ENCODE measurements at regions not wholly inside any gene's neighbourhood (a gene's known extent, or its start where the extent isn't known, plus 50 kb on each side); places are given as distances from the start of the nearest gene placed in this dataset.

DNA sequence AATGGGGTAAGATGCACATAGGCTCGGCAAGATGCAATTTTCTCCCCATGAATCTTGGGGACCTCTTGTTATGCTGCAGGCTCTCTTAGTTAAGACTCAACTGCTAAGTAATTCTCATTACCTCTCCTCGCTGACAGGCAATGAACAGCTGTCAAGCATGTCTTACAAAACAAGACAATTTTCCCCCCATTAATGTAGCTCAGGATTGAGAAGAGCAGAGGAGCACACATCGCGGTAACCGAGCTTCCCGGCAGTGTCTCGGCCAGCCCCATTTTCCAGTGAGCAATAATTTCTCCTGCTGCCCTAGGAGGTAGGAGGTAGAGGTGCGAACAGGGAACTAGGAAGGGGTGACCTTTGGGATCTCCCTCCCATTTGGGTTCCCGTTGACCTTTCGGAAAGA, 272.1 kb downstream of the HAPSTR1 start:
- no peak for TF ChIP-seq POLR2AphosphoS5 (IDR thresholded peaks at IDR 0.05; ENCODE audit: low read depth)
- TF ChIP-seq, protein P1, sequence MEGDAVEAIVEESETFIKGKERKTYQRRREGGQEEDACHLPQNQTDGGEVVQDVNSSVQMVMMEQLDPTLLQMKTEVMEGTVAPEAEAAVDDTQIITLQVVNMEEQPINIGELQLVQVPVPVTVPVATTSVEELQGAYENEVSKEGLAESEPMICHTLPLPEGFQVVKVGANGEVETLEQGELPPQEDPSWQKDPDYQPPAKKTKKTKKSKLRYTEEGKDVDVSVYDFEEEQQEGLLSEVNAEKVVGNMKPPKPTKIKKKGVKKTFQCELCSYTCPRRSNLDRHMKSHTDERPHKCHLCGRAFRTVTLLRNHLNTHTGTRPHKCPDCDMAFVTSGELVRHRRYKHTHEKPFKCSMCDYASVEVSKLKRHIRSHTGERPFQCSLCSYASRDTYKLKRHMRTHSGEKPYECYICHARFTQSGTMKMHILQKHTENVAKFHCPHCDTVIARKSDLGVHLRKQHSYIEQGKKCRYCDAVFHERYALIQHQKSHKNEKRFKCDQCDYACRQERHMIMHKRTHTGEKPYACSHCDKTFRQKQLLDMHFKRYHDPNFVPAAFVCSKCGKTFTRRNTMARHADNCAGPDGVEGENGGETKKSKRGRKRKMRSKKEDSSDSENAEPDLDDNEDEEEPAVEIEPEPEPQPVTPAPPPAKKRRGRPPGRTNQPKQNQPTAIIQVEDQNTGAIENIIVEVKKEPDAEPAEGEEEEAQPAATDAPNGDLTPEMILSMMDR (IDR thresholded peaks at IDR 0.05; ENCODE audit: insufficient read depth, low read length), result no peak
